IMR-90 (cell line): ENCODE measurements at regions not wholly inside any gene's neighbourhood (a gene's known extent, or its start where the extent isn't known, plus 50 kb on each side); places are given as distances from the start of the nearest gene placed in this dataset.

Experiments used
- ATAC-seq: fragments of 200-7000 bp; cut with Tn5 transposase; 2 replicates; pipeline ENCODE4 v1.9.1; 2020; ENCODE audit warnings: low read depth, mild to moderate bottlenecking, moderate library complexity
- BruUV-seq: library from RNA; stranded (reverse); fragments of 400-500 nt; replicated peaks from 2 replicates; lab custom pipeline; 2021; lab: Mats Ljungman, UMichigan
- CTCF ChIA-PET: fragments of 300-600 bp; formaldehyde crosslinking; extraction: SDS; loops from one replicate; lab custom pipeline; 2021; ENCODE audit warnings: antibody characterized with exemption; lab: Yijun Ruan, JAX
- POLR2A ChIA-PET: fragments of 300-600 bp; sonication (Branson Sonifier 250); formaldehyde crosslinking; loops from one replicate; lab custom pipeline; 2022; ENCODE audit warnings: antibody characterized with exemption; ENCODE audit not compliant: unreplicated experiment; lab: Charles Lee
- DNase-seq: peaks from one replicate; pipeline ENCODE4 v3.0.0; 2013
- H2AFZ ChIP-seq: replicated peaks from 2 replicates; pipeline ENCODE3; 2013; ENCODE audit warnings: low read length, mild to moderate bottlenecking; ENCODE audit not compliant: poor library complexity
- H2AK5ac ChIP-seq: 2 replicates; pipeline ENCODE4 v1.6.1; 2013; ENCODE audit warnings: low read depth, low read length, inconsistent platforms
- H2AK9ac ChIP-seq: replicated peaks from 2 replicates; pipeline ENCODE3; 2013; ENCODE audit warnings: mild to moderate bottlenecking, low read depth, low read length, moderate library complexity; ENCODE audit not compliant: poor library complexity
- H2BK120ac ChIP-seq: 2 replicates; pipeline ENCODE4 v1.6.1; 2013; ENCODE audit warnings: low read depth, low read length, inconsistent platforms
- H2BK15ac ChIP-seq: 3 replicates; pipeline ENCODE4 v1.6.1; 2013; ENCODE audit warnings: low read depth, low read length, inconsistent platforms
- H2BK20ac ChIP-seq: 2 replicates; pipeline ENCODE4 v1.6.1; 2013; ENCODE audit warnings: low read depth, mild to moderate bottlenecking, inconsistent platforms, low read length, moderate library complexity
- H2BK5ac ChIP-seq: 2 replicates; pipeline ENCODE4 v1.6.1; 2013; ENCODE audit warnings: mild to moderate bottlenecking, low read depth, low read length, inconsistent platforms; ENCODE audit not compliant: poor library complexity, severe bottlenecking
- H3K14ac ChIP-seq: replicated peaks from 2 replicates; pipeline ENCODE4 v1.6.1; 2013; ENCODE audit warnings: low read depth, low read length, inconsistent platforms
- H3K18ac ChIP-seq: 2 replicates; pipeline ENCODE4 v1.6.1; 2013; ENCODE audit warnings: low read depth, low read length, control low read depth
- H3K23ac ChIP-seq: 2 replicates; pipeline ENCODE4 v1.6.1; 2013; ENCODE audit warnings: low read depth, low read length, inconsistent platforms
- H3K27ac ChIP-seq: 2 replicates; pipeline ENCODE4 v1.5.1; 2013; ENCODE audit warnings: mild to moderate bottlenecking, control low read depth, low read length; ENCODE audit not compliant: insufficient read depth
- H3K27me3 ChIP-seq: 2 replicates; pipeline ENCODE4 v1.6.1; 2013; ENCODE audit warnings: low read length; ENCODE audit not compliant: control insufficient read depth, insufficient read depth
- H3K36me3 ChIP-seq: 2 replicates; pipeline ENCODE4 v1.6.1; 2013; ENCODE audit warnings: low read length, mixed read lengths; ENCODE audit not compliant: control insufficient read depth, insufficient read depth
- H3K4ac ChIP-seq: 2 replicates; pipeline ENCODE4 v1.6.1; 2013; ENCODE audit warnings: low read depth, low read length, inconsistent platforms
- H3K4me1 ChIP-seq: 2 replicates; pipeline ENCODE4 v1.6.1; 2013; ENCODE audit warnings: low read length, mixed read lengths; ENCODE audit not compliant: control insufficient read depth, insufficient read depth
- H3K4me2 ChIP-seq: 2 replicates; pipeline ENCODE4 v1.6.1; 2013; ENCODE audit warnings: low read depth, mild to moderate bottlenecking, control low read depth, low read length, moderate library complexity
- H3K4me3 ChIP-seq: 2 replicates; pipeline ENCODE4 v1.5.1; 2013; ENCODE audit warnings: low read depth, mild to moderate bottlenecking, control low read depth, low read length, moderate library complexity; ENCODE audit not compliant: insufficient read depth
- H3K56ac ChIP-seq: 2 replicates; pipeline ENCODE4 v1.6.1; 2013; ENCODE audit warnings: low read length, inconsistent platforms; ENCODE audit not compliant: insufficient read depth; ENCODE audit errors: extremely low read depth
- H3K79me1 ChIP-seq, 2 experiments: 2 replicates each; pipeline ENCODE4 v1.6.1; 2013; ENCODE audit warnings: low read length in 2 of 2, inconsistent platforms in 1 of 2, low read depth in 1 of 2
- H3K9ac ChIP-seq: 2 replicates; pipeline ENCODE4 v1.6.1; 2013; ENCODE audit warnings: low read depth, low read length, control low read depth
- H3K9me1 ChIP-seq: 2 replicates; pipeline ENCODE4 v1.6.1; 2013; ENCODE audit warnings: low read length, inconsistent platforms; ENCODE audit not compliant: insufficient read depth
- H3K9me3 ChIP-seq: 2 replicates; pipeline ENCODE4 v1.6.1; 2013; ENCODE audit warnings: low read length; ENCODE audit not compliant: control insufficient read depth, insufficient read depth
- H4K20me1 ChIP-seq: 2 replicates; pipeline ENCODE4 v1.6.1; 2013; ENCODE audit warnings: low read length, inconsistent platforms; ENCODE audit not compliant: insufficient read depth
- H4K5ac ChIP-seq: 2 replicates; pipeline ENCODE4 v1.6.1; 2013; ENCODE audit warnings: mild to moderate bottlenecking, low read depth, low read length, control low read depth
- H4K8ac ChIP-seq, 2 experiments: 2 replicates each; pipeline ENCODE4 v1.6.1; 2013; ENCODE audit warnings: low read depth in 2 of 2, low read length in 2 of 2, control low read depth in 1 of 2, inconsistent platforms in 1 of 2
- H4K91ac ChIP-seq: 2 replicates; pipeline ENCODE4 v1.6.1; 2013; ENCODE audit warnings: low read depth, low read length, inconsistent platforms; ENCODE audit not compliant: insufficient read depth
- BHLHE40 ChIP-seq: fragments of 150-350 bp; IDR thresholded peaks from 2 replicates; pipeline ENCODE4 v1.6.1; 2016; ENCODE audit warnings: mild to moderate bottlenecking, low read depth, low read length
- CEBPB ChIP-seq: IDR thresholded peaks from 2 replicates; pipeline ENCODE4 v1.6.1; 2012; ENCODE audit warnings: low read depth, low read length, improper control_type of control experiment
- CHD1 ChIP-seq: IDR thresholded peaks from 2 replicates; pipeline ENCODE4 v1.6.1; 2012; ENCODE audit warnings: low read depth, low read length, improper control_type of control experiment
- FOS ChIP-seq: fragments of 150-350 bp; IDR thresholded peaks from 2 replicates; pipeline ENCODE4 v1.6.1; 2016; ENCODE audit warnings: low read depth, low read length
- MAFK ChIP-seq: IDR thresholded peaks from 2 replicates; pipeline ENCODE4 v1.6.1; 2012; ENCODE audit warnings: low read depth, low read length, improper control_type of control experiment
- MAZ ChIP-seq: IDR thresholded peaks from 2 replicates; pipeline ENCODE4 v1.6.1; 2012; ENCODE audit warnings: low read depth, mild to moderate bottlenecking, low read length, improper control_type of control experiment, moderate library complexity, borderline replicate concordance
- MXI1 ChIP-seq: IDR thresholded peaks from 2 replicates; pipeline ENCODE4 v1.6.1; 2012; ENCODE audit warnings: low read depth, mild to moderate bottlenecking, low read length, moderate library complexity, borderline replicate concordance
- NFE2L2 ChIP-seq: fragments of 150-350 bp; IDR thresholded peaks from 2 replicates; pipeline ENCODE4 v1.6.1; 2016; ENCODE audit warnings: low read depth, mild to moderate bottlenecking, low read length
- POLR2A ChIP-seq: IDR thresholded peaks from 2 replicates; pipeline ENCODE4 v1.6.1; 2012; ENCODE audit warnings: mild to moderate bottlenecking, low read depth, low read length
- RAD21 ChIP-seq: IDR thresholded peaks from 2 replicates; pipeline ENCODE4 v1.6.1; 2012; ENCODE audit warnings: low read length, improper control_type of control experiment
- RCOR1 ChIP-seq: IDR thresholded peaks from 2 replicates; pipeline ENCODE4 v1.6.1; 2012; ENCODE audit warnings: mild to moderate bottlenecking, low read length, improper control_type of control experiment; ENCODE audit not compliant: insufficient replicate concordance
- RFX5 ChIP-seq: IDR thresholded peaks from 2 replicates; pipeline ENCODE4 v1.8.0; 2012; ENCODE audit warnings: low read depth, mild to moderate bottlenecking, low read length, moderate library complexity
- SMC3 ChIP-seq: fragments of 150-350 bp; IDR thresholded peaks from 2 replicates; pipeline ENCODE4 v1.6.1; 2016; ENCODE audit warnings: low read depth, mild to moderate bottlenecking, antibody characterized with exemption, low read length, moderate library complexity
- WGBS, 2 experiments: methylation state at CpG; one replicate each; pipeline versions ENCODE4 v1.1.5 to v1.1.7; 2013; ENCODE audit warnings: missing lambda C conversion rate in 2 of 2; ENCODE audit not compliant: insufficient read length in 1 of 2; ENCODE audit errors: extremely low coverage in 2 of 2; 5-methylcytosine and 5-hydroxymethylcytosine counted together
- dilution Hi-C: fragments of 300-500 bp; cut with HindIII; formaldehyde crosslinking; loops from one replicate; pipeline ENCODE4 v1.14.3; 2018; ENCODE audit warnings: low sequenced_read_pairs; ENCODE audit not compliant: unreplicated experiment
- in situ Hi-C: fragments of 300-500 bp; cut with MboI; formaldehyde crosslinking; loops from 3 replicates; pipeline ENCODE4 v1.14.3; 2019; ENCODE audit warnings: low sequenced_read_pairs, inconsistent platforms, mixed read lengths
- intact Hi-C: fragments of 100-400 bp; cut with micrococcal nuclease; formaldehyde crosslinking; loops from 2 replicates; pipeline ENCODE4 v1.10.0; 2022
- TF ChIP-seq, protein P1 (sequence below): conservative IDR thresholded peaks from 2 replicates; pipeline ENCODE4 v1.5.1; 2012; ENCODE audit warnings: mild to moderate bottlenecking, low read depth, low read length, improper control_type of control experiment
- TF ChIP-seq, protein P2 (sequence below): fragments of 150-350 bp; IDR thresholded peaks from 2 replicates; pipeline ENCODE4 v1.6.1; 2016; ENCODE audit warnings: low read depth, mild to moderate bottlenecking, low read length, moderate library complexity, borderline replicate concordance

DNA sequence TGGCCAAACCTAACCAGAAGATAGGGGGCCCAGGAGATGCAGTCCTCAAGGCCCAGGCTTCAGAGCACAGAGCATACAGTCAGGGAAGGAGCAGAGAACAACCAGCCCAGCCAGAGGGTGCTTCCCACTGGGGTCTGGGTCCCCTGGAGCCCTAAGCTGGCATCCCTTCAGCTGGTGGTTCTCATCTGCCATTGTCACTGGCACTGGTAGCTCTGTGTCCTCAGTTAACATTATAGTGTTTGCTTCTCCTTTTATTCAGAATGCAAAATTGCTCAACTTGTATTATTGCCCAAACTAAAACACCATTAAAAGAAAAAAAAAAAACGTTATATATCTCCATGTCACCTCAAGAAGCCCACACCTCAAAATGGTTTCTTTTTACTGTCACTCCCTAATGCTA is 219.2 kb downstream of the ENC1 start:
- no peak overlapping the region for H2BK15ac ChIP-seq
- no peak overlapping the region for H3K4me3 ChIP-seq
- no peak overlapping the region for H4K5ac ChIP-seq
- no peak overlapping the region for H4K91ac ChIP-seq
- no peak overlapping the region for H2AFZ ChIP-seq
- POLR2A ChIA-PET = no interaction called here
- H2AK5ac ChIP-seq = no peak overlapping the region
- H3K56ac ChIP-seq = no peak overlapping the region
- no peak overlapping the region for H2BK120ac ChIP-seq
- TF ChIP-seq RFX5 (no peak), RAD21 (no peak), POLR2A (no peak), NFE2L2 (no peak), MAFK (no peak), FOS (no peak), CHD1 (no peak), RCOR1 (no peak), BHLHE40 (no peak), MAZ (no peak), CEBPB (no peak), MXI1 (no peak), SMC3 (no peak)
- TF ChIP-seq, protein P1, sequence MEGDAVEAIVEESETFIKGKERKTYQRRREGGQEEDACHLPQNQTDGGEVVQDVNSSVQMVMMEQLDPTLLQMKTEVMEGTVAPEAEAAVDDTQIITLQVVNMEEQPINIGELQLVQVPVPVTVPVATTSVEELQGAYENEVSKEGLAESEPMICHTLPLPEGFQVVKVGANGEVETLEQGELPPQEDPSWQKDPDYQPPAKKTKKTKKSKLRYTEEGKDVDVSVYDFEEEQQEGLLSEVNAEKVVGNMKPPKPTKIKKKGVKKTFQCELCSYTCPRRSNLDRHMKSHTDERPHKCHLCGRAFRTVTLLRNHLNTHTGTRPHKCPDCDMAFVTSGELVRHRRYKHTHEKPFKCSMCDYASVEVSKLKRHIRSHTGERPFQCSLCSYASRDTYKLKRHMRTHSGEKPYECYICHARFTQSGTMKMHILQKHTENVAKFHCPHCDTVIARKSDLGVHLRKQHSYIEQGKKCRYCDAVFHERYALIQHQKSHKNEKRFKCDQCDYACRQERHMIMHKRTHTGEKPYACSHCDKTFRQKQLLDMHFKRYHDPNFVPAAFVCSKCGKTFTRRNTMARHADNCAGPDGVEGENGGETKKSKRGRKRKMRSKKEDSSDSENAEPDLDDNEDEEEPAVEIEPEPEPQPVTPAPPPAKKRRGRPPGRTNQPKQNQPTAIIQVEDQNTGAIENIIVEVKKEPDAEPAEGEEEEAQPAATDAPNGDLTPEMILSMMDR = no peak
- TF ChIP-seq, protein P2, sequence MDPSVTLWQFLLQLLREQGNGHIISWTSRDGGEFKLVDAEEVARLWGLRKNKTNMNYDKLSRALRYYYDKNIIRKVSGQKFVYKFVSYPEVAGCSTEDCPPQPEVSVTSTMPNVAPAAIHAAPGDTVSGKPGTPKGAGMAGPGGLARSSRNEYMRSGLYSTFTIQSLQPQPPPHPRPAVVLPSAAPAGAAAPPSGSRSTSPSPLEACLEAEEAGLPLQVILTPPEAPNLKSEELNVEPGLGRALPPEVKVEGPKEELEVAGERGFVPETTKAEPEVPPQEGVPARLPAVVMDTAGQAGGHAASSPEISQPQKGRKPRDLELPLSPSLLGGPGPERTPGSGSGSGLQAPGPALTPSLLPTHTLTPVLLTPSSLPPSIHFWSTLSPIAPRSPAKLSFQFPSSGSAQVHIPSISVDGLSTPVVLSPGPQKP = no peak
- H3K4ac ChIP-seq = no peak overlapping the region
- CTCF ChIA-PET = interaction anchor here (0.6 kb wide), 1 partner anchor 772 kb away, joined by 3 read pairs; no protein-coding TSS in a partner anchor
- no peak overlapping the region for H2BK5ac ChIP-seq
- ATAC-seq = no peak
- H3K79me1 ChIP-seq = no peaks in the 10 kb centered on the region
- no peak overlapping the region for H3K14ac ChIP-seq
- H3K27me3 ChIP-seq = peaks cover 11% of the 10 kb centered on the region
- H3K9me3 ChIP-seq = no peaks in the 10 kb centered on the region
- no peak overlapping the region for H3K18ac ChIP-seq
- H3K27ac ChIP-seq = no peak overlapping the region
- DNase-seq = no peak
- no peak overlapping the region for H2BK20ac ChIP-seq
- H3K9me1 ChIP-seq = no peaks in the 10 kb centered on the region
- BruUV-seq = no TSS peak
- dilution Hi-C loops (no loop called here), intact Hi-C loops (no loop called here), in situ Hi-C loops (no loop called here)
- no peak overlapping the region for H2AK9ac ChIP-seq
- H3K4me2 ChIP-seq = no peak overlapping the region
- H3K4me1 ChIP-seq = no peaks in the 10 kb centered on the region
- H3K23ac ChIP-seq = no peak overlapping the region
- WGBS, 2 experiments = no CpG with 5 or more reads among the region's 1 CpG
- no peak overlapping the region for H3K9ac ChIP-seq
- H3K36me3 ChIP-seq = no peaks in the 10 kb centered on the region
- no peaks in the 10 kb centered on the region for H4K20me1 ChIP-seq
- H4K8ac ChIP-seq = no peak overlapping the region
